ENCODE measurements at regions not wholly inside any gene's neighbourhood (a gene's known extent, or its start where the extent isn't known, plus 50 kb on each side); places are given as distances from the start of the nearest gene placed in this dataset.

DNA sequence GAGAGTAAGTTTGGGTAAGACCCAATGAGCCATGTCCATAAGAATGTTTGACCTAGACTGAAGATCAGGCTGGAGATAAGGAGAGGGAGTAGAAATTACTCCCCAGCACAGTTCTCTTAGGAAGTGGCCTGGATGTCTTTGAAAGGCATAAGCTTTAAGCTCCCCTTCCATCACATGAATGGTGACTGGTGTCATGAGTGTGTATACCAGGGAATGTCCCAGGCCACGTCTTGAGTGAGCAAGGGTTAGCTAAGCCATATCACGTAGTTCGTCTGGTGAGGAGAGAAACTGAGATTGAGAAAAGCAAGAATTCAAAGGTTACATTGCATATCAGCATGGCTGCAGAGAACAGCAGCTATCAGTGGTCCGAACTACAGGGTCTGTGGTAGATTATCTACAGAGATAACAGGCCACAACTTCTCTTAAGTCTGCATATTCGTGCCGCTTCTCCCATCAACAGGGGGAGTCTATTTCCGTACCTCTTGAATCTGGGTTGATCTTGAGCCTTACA, 60.1 kb upstream of the BMP2 start:
- 76 to 83% methylated on average over 7 of the region's 7 CpGs for WGBS, 2 donors

DNA sequence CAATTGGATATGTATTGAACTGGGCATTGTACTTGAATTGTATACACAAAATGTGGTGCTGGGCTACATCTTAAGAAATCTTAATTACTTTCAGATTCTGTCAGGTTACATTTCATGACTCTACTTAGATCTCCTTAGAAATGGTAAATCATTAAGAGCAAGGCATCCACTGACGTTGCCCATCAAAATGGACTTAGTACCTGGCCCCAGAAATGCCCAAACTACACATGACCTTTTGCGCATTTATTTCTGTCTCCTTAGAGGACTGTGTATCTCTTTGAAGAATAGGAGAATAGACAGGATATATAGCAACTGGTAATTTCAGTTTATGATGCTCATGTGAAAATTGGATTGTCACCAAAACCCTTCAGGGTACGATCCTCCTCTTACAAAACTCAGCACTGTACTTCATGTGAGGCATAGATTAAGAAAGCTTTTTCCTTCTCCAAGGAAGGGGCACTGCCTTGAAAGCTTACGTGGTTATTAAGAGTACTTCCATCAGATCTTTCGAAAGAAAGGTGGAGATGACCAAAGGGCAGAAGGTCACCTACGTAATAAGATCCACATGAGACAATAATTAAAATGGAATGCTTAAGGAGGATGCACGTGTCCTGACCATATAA, 61.4 kb upstream of the BMP2 start:
- DNase-seq (ENCODE audit: low spot score in 2 of 2): no peak
- 63 to 71% methylated on average over 7 of the region's 7 CpGs for WGBS, 2 donors
- intact Hi-C loops (cut with DNase I; ENCODE audit: low total_unique reads): no loop called here
- no peak overlapping the region for H3K4me3 ChIP-seq (ENCODE audit: low read depth, poor library complexity, severe bottlenecking)
- TF ChIP-seq POLR2A (IDR thresholded peaks at IDR 0.05): no peak
- TF ChIP-seq, protein P1, sequence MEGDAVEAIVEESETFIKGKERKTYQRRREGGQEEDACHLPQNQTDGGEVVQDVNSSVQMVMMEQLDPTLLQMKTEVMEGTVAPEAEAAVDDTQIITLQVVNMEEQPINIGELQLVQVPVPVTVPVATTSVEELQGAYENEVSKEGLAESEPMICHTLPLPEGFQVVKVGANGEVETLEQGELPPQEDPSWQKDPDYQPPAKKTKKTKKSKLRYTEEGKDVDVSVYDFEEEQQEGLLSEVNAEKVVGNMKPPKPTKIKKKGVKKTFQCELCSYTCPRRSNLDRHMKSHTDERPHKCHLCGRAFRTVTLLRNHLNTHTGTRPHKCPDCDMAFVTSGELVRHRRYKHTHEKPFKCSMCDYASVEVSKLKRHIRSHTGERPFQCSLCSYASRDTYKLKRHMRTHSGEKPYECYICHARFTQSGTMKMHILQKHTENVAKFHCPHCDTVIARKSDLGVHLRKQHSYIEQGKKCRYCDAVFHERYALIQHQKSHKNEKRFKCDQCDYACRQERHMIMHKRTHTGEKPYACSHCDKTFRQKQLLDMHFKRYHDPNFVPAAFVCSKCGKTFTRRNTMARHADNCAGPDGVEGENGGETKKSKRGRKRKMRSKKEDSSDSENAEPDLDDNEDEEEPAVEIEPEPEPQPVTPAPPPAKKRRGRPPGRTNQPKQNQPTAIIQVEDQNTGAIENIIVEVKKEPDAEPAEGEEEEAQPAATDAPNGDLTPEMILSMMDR (IDR thresholded peaks at IDR 0.05): no peak

More for the DNA sequence above, 60.1 kb upstream of the BMP2 start:
- H3K4me3 ChIP-seq (ENCODE audit: low read depth, poor library complexity, severe bottlenecking): no peak overlapping the region
- DNase-seq (ENCODE audit: low spot score in 2 of 2): no peak
- TF ChIP-seq, protein P1 (IDR thresholded peaks at IDR 0.05): no peak
- TF ChIP-seq POLR2A (IDR thresholded peaks at IDR 0.05): no peak
- intact Hi-C loops (cut with DNase I; ENCODE audit: low total_unique reads): no loop called here

DNA sequence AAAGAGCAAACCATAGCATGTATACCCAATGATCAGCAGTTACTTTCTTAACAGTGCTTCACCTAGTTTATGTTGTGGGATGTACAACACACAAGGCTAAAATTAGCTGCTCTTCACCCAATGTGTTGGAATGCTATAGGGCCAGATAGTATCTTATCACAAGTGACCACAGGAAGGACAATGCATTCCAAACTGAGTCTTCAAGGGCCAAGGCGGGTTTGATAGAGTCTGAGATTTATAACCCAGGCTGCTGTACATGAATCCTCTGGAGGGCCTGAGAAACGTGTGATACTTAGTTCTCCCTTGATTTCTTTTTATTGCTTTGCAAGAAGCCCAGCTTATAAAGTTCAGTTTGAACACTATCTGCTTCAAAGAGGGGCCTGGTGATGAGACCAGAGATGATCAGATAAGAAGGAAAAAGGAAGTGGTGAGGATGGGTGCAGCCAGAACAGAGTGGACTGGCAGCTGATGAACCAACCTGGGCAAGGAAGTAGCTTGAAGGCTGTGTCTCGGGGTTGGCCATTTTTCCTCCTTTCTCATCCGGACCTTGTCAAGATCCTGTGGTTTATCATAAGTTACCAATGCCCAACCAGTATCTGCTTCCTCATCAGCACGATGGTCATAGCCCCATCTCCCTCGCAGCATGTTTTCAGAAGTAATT, 62.2 kb upstream of the BMP2 start:
- no peak overlapping the region for H3K4me3 ChIP-seq (ENCODE audit: low read depth, poor library complexity, severe bottlenecking)
- 79 to 84% methylated on average over 6 of the region's 6 CpGs for WGBS, 2 donors
- no peak for DNase-seq (ENCODE audit: low spot score in 2 of 2)
- intact Hi-C loops (cut with DNase I; ENCODE audit: low total_unique reads): no loop called here
- no peak for TF ChIP-seq POLR2A (IDR thresholded peaks at IDR 0.05)
- TF ChIP-seq, protein P1 (IDR thresholded peaks at IDR 0.05): no peak

DNA sequence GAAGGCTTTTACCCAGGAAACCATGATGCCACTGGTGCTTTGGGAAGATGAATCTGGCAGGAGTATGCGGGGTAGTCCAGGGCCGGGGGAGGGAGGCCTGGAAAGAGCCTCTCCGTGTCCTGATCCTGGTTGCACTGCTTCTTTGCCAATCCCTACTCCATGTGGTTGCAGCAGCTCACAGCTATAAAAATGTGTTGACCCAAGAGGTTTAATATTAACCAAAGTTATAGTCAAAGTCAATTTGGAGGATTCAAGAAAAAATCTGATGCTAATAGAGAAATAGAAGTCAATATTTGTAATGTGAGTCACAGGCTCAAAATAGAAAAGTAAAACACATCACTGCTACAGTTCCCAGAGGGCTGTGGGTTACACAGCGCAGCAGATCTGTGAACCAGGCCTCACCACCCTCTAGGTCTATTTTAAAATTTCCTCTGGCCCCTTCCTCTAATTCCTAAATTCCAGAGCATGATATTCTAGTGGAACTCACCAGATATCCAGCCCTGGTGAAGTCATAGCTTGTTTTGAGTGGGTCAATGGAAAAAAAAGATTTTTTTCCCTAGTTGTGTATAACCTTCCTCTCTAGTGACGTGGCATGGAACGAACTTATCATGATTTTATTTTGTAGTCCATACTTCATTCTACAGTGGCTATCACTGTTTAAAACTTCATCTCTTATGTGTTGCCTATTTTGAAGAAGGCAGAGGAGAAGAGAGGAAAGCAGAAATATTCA, 63.2 kb upstream of the BMP2 start:
- no peak overlapping the region for H3K4me3 ChIP-seq (ENCODE audit: low read depth, poor library complexity, severe bottlenecking)
- DNase-seq (ENCODE audit: low spot score in 2 of 2): no peak
- WGBS, 2 donors: 63 to 82% methylated on average over 6 of the region's 6 CpGs
- TF ChIP-seq, protein P1 (IDR thresholded peaks at IDR 0.05): no peak
- no peak for TF ChIP-seq POLR2A (IDR thresholded peaks at IDR 0.05)
- intact Hi-C loops (cut with DNase I; ENCODE audit: low total_unique reads): no loop called here

DNA sequence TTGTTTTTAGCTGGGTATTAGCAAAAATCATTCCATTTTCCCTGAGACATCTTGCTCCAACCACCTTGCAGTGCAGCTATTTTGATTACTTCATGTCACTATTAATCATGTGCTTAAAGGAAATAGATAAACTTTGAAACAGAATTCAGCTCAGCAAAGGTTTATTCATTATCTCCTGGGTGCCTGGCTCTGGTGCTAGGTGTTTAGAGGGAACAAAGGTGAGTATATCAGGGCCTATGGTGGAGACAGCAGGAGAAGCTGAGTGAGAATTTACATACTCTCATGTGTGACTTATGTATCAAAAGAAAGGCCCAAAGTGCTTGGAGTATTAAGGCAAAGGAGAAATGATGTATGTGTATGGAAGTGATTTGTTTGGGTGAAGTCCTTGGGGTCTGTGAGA, 63.8 kb upstream of the BMP2 start:
- intact Hi-C loops (cut with DNase I; ENCODE audit: low total_unique reads): no loop called here
- no peak overlapping the region for H3K4me3 ChIP-seq (ENCODE audit: low read depth, poor library complexity, severe bottlenecking)
- TF ChIP-seq, protein P1 (IDR thresholded peaks at IDR 0.05): no peak
- TF ChIP-seq POLR2A (IDR thresholded peaks at IDR 0.05): no peak
- no peak for DNase-seq (ENCODE audit: low spot score in 2 of 2)
